Right renal pelvis (tissue), 4 donors: ENCODE measurements at regions not wholly inside any gene's neighbourhood (a gene's known extent, or its start where the extent isn't known, plus 50 kb on each side); places are given as distances from the start of the nearest gene placed in this dataset.
"Not testable (repeated sequence)": the region's sequence is repeated elsewhere in the genome, so short reads cannot be mapped to it uniquely, and the experiment has no call there.

Source experiments
- DNase-seq, 4 donors: peaks; one replicate each; pipeline ENCODE4 v3.0.0-alpha.2; 2013; ENCODE audit warnings: low read depth in 4 of 4, low spot score in 3 of 4, missing footprints in 1 of 4

GRCh38 chr11:47928426-47928825, 51.9 kb upstream of the PTPRJ start:
- no peak for DNase-seq

- no peak for DNase-seq
These were observed 56.1 kb upstream of the PTPRJ start for GRCh38 chr11:47924184-47924691.

- DNase-seq = no peak
These were observed 56.7 kb upstream of the PTPRJ start for GRCh38 chr11:47923667-47924066.

- DNase-seq = not testable (repeated sequence)
These were observed 59.2 kb upstream of the PTPRJ start for GRCh38 chr11:47921080-47921555.

GRCh38 chr11:47918882-47919495, 61.4 kb upstream of the PTPRJ start:
- DNase-seq = no peak

GRCh38 chr11:47918370-47918690, 62.0 kb upstream of the PTPRJ start:
- DNase-seq = no peak

GRCh38 chr11:47917599-47918369, 62.6 kb upstream of the PTPRJ start:
- peak in 3 of 4 donors; percentile 56 to 61 (median 58) for DNase-seq

- DNase-seq = no peak
These were observed 64.0 kb upstream of the PTPRJ start for GRCh38 chr11:47916361-47916841.

GRCh38 chr11:47915783-47916182, 64.6 kb upstream of the PTPRJ start:
- no peak for DNase-seq

- no peak for DNase-seq
These were observed 65.0 kb upstream of the PTPRJ start for GRCh38 chr11:47915374-47915773.

GRCh38 chr11:47914743-47915142, 65.6 kb upstream of the PTPRJ start:
- no peak for DNase-seq

GRCh38 chr11:47913529-47914244, 65.5 kb upstream of the NUP160 start:
- no peak for DNase-seq

GRCh38 chr11:47912843-47913437, 64.8 kb upstream of the NUP160 start:
- DNase-seq = no peak

GRCh38 chr11:47911149-47911548, 63.0 kb upstream of the NUP160 start:
- DNase-seq = no peak

GRCh38 chr11:47908198-47908597, 60.0 kb upstream of the NUP160 start:
- DNase-seq = no peak

- DNase-seq = no peak
These were observed 59.3 kb upstream of the NUP160 start for GRCh38 chr11:47907499-47907898.

GRCh38 chr11:47906066-47906465, 57.9 kb upstream of the NUP160 start:
- no peak for DNase-seq

GRCh38 chr11:47905358-47906059, 57.4 kb upstream of the NUP160 start:
- no peak for DNase-seq

- DNase-seq = no peak
These were observed 56.7 kb upstream of the NUP160 start for GRCh38 chr11:47904808-47905207.

GRCh38 chr11:47904048-47904447, 55.9 kb upstream of the NUP160 start:
- no peak for DNase-seq
